ENCODE measurements at regions not wholly inside any gene's neighbourhood (a gene's known extent, or its start where the extent isn't known, plus 50 kb on each side); places are given as distances from the start of the nearest gene placed in this dataset.

GRCh38 chr13:90800082-90800746 is 547.3 kb upstream of the MIR17HG start:
- TF ChIP-seq, protein P1, sequence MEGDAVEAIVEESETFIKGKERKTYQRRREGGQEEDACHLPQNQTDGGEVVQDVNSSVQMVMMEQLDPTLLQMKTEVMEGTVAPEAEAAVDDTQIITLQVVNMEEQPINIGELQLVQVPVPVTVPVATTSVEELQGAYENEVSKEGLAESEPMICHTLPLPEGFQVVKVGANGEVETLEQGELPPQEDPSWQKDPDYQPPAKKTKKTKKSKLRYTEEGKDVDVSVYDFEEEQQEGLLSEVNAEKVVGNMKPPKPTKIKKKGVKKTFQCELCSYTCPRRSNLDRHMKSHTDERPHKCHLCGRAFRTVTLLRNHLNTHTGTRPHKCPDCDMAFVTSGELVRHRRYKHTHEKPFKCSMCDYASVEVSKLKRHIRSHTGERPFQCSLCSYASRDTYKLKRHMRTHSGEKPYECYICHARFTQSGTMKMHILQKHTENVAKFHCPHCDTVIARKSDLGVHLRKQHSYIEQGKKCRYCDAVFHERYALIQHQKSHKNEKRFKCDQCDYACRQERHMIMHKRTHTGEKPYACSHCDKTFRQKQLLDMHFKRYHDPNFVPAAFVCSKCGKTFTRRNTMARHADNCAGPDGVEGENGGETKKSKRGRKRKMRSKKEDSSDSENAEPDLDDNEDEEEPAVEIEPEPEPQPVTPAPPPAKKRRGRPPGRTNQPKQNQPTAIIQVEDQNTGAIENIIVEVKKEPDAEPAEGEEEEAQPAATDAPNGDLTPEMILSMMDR (conservative IDR thresholded peaks at IDR 0.05; ENCODE audit: low read depth, low read length): no peak
- TF ChIP-seq EZH2 (IDR thresholded peaks at IDR 0.05; ENCODE audit: borderline replicate concordance, low read depth, low read length, poor library complexity, severe bottlenecking): no peak

Data from A673 (cell line).